GM12892 (cell line): ENCODE measurements at regions not wholly inside any gene's neighbourhood (a gene's known extent, or its start where the extent isn't known, plus 50 kb on each side); places are given as distances from the start of the nearest gene placed in this dataset.

Experiments used
- POLR2AphosphoS5 ChIP-seq: IDR thresholded peaks from 2 replicates; pipeline ENCODE4 v1.6.1; 2011; ENCODE audit warnings: low read depth, low read length, control low read depth
- TAF1 ChIP-seq: IDR thresholded peaks from 2 replicates; pipeline ENCODE4 v1.6.1; 2011; ENCODE audit warnings: low read depth, mild to moderate bottlenecking, control low read depth, low read length, borderline replicate concordance

DNA sequence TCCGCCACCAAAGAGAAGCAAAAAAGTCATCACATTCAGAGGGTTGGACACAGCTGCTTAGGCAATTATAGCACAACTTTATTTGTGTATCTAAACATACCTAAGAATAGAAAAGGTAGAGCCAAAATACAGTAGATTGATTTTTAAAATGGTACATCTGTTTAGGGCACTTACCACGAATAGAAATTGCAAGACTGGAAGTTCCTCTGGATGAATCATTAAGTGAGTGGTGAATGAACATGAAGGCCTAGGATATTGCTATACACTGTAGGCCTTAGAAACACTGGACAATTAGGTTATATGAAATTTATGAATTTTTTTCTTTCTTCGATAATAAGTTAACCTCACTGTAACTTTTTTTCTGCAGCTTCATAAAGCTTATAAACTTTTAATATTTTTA lies 687.0 kb downstream of the BCL11A start:
- no peak for TF ChIP-seq POLR2AphosphoS5
- TF ChIP-seq TAF1, result no peak
